ENCODE measurements at regions not wholly inside any gene's neighbourhood (a gene's known extent, or its start where the extent isn't known, plus 50 kb on each side); places are given as distances from the start of the nearest gene placed in this dataset.

- TF ChIP-seq CTCF (IDR thresholded peaks at IDR 0.05): no peak
- TF ChIP-seq POLR2A (IDR thresholded peaks at IDR 0.05): no peak
- no peak for TF ChIP-seq POLR2AphosphoS5 (IDR thresholded peaks at IDR 0.05; ENCODE audit: insufficient read depth in 1 of 2, low read depth in 1 of 2)
Observed at GRCh38 chr22:27474711-27475547, 326.6 kb downstream of the MN1 start.

Measured in vagina (tissue), 2 donors.